Keratinocyte (primary cell): ENCODE measurements at regions not wholly inside any gene's neighbourhood (a gene's known extent, or its start where the extent isn't known, plus 50 kb on each side); places are given as distances from the start of the nearest gene placed in this dataset.

Experiments used
- CTCF ChIP-seq, 3 experiments: IDR thresholded peaks in 1 of 3; conservative IDR thresholded peaks in 1 of 3; optimal IDR thresholded peaks in 1 of 3; 2 replicates in 2 of 3; 3 replicates in 1 of 3; pipeline versions ENCODE3 to v1.5.1; 2011; ENCODE audit warnings: low read length in 3 of 3, mild to moderate bottlenecking in 3 of 3, moderate library complexity in 2 of 3, control low read depth in 1 of 3, inconsistent platforms in 1 of 3; ENCODE audit not compliant: insufficient read depth in 2 of 3; ENCODE audit errors: extremely low read depth in 1 of 3
- EZH2 ChIP-seq: IDR thresholded peaks from one replicate; pipeline ENCODE4 v1.6.1; 2012; ENCODE audit warnings: inconsistent platforms, mild to moderate bottlenecking, low read length, moderate library complexity

GRCh38 chr21:18521204-18521603, 117.6 kb upstream of the TMPRSS15 start:
- no peak for TF ChIP-seq EZH2
- TF ChIP-seq CTCF (optimal IDR thresholded peaks at IDR 0.05 in 1 of 3, IDR thresholded peaks at IDR 0.05 in 1 of 3, conservative IDR thresholded peaks at IDR 0.05 in 1 of 3; ENCODE audit: extremely low read depth in 1 of 3, insufficient read depth in 2 of 3, low read length in 3 of 3), result no peak
